HG02623 (cell line): ENCODE measurements at regions not wholly inside any gene's neighbourhood (a gene's known extent, or its start where the extent isn't known, plus 50 kb on each side); places are given as distances from the start of the nearest gene placed in this dataset.

Source experiments
- ATAC-seq: cut with Tn5 transposase; IDR thresholded peaks from one replicate; pipeline ENCODE4 v1.9.1; 2021; ENCODE audit warnings: moderate library complexity; ENCODE audit not compliant: unreplicated experiment

DNA sequence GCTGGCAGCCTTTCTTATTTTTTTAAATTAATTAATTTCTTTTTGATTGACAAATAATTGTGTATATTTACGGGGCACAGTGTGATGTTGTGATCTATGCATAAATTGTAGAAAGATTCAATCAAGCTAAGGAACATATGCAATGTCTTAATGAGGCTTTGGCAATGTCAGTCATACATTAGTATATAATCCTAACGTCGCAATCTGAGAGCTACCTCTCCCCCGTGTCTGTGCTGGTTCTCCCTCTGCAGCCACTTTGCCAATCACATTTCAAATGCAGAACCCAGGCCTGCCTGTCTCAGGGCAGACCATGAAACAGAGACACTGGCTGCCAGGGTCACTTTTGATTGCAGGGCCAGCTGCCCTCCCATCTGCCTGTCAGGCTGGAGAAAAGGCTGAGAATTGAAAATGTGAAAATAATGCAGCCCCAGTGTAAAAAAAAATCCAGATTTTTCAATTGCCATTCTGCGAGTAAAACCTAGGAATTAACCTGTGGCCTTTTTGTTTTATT is 56.3 kb downstream of the SLC24A2 start:
- no peak for ATAC-seq

DNA sequence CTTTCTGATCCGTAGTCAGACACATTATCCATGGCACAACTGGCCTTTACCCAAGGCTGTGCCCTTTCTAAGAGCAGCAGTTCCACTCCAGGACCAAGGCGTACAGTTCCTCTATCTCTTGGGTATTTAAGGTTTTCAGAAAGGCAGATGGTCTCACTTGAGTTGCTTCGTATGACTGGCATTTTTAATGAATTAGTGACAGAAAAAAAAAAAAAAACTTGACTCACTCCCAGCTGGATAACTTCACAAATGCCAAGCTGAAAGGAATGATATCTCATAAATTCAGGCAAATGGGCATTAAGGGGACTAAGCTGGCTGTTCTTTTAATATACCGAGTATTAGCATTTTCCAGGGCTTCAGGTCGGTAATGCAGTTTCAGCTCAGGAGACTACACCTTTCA is 60.7 kb downstream of the SLC24A2 start:
- no peak for ATAC-seq

DNA sequence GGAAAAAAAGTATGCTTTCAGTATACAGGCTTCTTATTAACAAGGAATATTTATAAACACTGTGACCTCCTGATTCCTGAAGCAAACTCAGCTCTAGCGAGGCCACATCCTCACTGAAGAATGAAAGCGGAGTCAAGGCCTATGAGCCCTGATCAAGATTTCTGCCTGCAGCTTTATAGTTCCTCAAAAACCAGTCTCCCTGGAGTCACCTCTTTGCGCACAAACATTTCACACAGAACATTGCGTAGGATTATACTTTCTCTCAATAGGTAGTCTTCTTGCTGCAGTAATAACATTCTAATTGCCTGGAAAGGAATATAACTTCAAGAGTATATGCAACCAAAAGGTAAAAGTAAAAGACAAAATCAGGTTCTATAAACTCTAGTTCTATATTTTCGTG is 62.9 kb downstream of the SLC24A2 start:
- ATAC-seq: no peak

DNA sequence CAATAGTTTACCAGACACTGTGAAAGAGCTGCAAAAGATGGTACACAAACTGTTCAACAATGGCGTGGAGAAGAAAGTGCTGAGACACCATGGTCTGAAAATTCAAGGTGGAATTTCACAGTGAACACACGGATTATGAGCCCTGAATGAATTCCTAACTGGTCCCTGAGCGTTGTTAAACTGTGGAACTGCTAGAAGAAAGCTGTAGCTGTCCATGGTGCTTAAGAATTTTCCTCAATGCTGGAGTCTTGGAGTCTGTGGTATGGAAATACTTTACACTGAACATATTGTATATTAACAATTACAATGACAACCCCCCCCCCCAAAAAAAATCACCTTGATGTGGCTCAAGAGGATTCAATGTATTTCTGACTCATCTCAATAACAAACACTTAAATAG is 68.5 kb downstream of the SLC24A2 start:
- ATAC-seq: no peak

DNA sequence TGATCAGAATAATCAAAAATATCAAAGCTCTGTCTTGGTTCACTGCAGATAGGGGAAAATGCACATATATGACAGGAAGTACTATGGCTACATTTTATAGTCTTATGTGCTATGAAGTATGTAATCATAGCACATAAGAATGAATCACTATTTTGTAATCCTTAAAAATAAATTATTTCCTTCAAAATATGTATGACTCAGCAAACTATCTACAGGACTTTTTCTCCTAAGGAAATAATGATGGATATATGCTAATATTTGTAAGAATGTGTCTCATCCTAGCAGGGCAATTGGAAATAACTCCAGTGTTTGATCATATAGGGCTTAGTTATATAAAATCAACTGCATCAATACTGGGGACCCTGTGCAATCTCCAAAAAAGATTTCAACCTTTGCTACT is 85.1 kb downstream of the SLC24A2 start:
- no peak for ATAC-seq

DNA sequence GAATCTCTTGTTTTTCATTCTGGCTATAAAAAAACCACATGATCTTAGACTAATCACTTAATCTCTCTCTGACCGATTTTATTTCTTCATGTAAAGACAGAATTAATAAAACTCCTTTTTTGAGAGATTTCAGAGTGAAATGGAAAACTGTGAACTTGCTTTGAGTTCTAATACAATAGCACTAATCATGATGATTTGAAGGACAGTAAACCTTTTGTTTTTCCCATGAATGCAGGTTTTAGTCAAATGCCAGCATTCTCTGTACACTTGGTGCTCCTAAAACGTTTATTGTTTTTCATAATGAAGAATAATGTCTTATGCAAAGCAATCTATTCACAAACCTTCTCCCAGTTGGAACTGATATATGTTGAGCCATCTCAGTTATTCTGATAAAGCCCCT is 86.8 kb downstream of the SLC24A2 start:
- no peak for ATAC-seq

DNA sequence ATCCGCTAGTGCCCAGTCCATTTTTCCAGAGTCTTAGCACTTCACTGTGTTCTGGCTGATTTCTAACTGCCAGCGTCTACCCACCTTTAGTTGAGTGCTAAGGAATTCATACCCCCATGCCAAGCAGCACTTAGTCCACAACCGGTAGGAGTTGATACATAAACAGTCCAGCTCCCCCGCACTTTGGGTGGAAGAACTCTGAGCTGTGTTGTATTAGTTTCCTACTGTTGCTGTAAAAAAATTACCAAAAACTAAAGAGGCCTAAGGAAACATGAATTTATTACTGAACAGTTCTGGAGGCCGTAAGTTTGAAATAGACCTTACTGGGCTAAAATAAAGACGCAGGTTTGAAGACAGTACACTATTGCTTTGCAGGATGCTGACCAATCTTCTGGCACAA is 87.6 kb downstream of the SLC24A2 start:
- ATAC-seq: no peak

DNA sequence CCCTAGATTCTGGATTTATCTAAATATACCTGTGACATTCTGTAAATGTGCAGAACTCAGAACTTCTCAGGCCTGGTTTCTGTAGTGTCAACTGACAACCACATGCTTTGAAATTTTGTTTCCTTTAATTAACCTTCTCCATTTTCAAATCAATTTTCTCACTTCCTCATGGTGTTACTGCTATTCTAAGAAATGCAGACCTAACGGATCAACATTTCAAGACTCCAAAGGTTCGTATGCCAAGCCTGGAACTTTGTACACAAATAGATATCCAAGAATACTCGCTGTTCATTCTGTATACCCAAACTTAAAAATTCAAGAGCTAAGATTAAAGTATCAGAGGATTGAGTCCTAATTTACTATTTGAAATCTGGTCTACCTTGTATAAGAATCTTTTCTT is 88.1 kb downstream of the SLC24A2 start:
- no peak for ATAC-seq

DNA sequence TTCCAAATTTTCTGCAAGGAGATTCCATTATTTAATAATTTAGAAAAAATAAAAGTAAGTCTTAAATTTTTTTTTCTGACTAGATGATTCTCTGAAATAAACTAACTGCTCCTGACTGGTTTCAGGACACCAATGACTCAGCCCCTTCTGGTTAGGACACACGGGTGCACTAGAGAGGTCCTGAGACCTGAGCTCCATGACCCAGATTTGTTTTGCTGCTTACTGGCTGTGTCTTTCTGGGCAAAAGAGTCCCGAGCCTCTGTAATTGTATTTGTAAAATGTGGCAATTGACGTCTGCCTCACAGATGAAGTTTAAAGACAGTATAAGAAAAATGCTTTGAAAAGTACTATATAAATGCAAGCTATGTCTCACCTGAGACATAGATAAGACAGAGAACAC is 89.1 kb downstream of the SLC24A2 start:
- no peak for ATAC-seq

DNA sequence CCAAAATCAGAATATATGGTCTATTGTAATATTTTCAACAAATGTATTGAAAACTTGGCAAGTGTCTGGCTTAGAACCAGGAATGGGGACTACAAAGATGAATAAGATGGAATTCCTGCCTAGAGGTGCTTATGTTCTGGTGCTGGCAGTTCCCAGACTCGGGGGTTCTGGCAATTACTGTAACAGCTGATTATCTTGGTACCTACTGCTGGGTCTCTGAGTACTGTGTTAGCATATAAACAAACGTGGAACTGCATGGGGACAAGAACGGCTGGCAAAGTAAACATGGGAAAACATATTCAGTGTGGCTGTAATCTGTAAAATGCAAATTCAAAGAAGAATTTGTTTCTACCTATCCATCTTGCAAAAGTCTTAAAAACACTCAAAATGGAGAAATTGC is 89.9 kb downstream of the SLC24A2 start:
- no peak for ATAC-seq

DNA sequence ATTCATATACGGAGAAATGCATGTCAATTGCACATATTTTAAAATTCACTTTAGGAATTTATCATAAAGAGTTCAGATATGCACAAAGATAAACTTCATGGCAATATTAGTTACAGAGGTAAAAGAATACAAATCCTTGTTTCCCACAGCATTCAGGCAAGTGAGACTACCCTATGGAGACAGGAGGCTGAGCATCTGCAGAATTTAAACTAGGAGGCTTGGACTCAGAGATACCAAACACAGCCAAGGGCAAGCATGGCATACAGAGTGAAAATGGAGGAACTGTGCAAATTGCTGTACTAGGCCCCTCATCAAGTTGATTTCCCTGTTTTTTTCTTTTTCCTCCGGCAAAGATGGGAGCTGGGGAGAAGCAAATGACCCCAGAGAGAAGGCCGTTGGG is 94.2 kb downstream of the SLC24A2 start:
- ATAC-seq: no peak

DNA sequence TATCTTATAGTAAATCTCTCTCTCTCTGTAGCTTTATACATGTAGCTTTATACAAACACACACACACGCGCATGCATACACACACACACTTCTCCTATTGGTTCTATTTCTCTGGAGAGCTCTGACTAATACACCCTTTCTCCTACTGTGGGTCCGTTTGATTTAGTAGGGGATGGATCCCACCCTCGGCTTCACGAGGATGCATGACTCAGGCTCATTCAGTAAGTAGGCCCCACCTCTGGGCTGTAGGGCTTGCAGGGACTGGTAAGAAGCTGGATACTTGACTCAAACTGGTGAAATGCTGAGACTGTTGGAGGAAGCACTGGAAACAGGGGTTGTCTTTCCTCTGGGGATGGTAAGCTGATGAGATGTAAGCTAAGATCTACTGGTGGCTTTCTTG is 98.7 kb downstream of the SLC24A2 start:
- ATAC-seq: no peak

DNA sequence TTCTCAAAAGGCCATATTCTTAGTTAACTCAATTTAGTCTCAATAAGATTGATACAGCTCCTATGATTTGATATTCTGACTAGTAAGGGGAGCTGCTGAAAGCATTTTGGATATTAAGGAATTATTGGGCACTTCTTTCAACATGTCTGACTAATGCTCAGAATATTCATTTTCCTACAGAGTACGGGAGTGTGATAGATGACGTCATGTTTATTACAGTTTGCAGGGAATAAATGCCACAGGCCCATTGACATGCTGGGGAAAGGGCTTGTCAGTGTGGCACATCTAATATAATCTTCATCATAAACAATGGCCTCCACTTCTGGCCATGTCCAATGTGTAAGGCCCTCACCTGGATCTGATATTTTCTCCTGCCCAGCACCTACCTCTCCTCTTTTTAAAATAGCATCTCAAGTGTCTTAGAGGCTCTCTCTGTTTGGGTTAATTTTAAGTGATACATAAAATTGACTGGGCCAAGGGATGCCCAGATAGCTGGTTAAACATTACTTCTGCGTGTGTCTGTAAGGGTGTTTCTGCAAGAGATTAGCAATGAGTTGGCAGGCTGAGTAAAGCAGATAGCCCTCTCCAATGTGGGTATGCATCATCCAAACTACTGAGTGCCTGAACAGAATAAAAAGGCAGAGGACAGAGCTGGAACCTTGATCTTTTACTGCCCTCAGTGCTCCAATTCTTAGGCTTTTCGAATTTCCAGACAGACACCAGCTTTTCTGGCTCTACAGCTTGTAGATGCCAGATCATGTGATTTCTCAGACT is 99.3 kb downstream of the SLC24A2 start:
- ATAC-seq: no peak

DNA sequence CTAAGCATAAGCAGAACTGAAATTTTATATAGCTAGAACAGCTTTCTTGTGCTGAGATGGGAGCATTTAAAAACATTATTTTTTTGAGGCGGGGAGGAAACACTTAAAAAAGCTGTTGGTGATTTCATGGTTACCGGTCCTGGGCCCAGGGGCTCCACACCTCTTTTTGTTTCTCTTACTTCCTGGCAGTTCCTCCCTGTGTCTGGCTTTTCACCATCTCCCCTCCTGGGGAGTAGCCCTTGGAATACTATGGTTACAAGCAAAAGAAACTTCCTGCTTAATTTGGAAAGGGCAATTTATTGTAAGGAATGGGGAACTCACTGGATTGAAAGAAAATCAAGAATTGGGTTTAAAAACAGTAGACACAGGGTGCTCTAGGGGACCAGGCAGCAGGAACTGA is 105.1 kb downstream of the SLC24A2 start:
- no peak for ATAC-seq

DNA sequence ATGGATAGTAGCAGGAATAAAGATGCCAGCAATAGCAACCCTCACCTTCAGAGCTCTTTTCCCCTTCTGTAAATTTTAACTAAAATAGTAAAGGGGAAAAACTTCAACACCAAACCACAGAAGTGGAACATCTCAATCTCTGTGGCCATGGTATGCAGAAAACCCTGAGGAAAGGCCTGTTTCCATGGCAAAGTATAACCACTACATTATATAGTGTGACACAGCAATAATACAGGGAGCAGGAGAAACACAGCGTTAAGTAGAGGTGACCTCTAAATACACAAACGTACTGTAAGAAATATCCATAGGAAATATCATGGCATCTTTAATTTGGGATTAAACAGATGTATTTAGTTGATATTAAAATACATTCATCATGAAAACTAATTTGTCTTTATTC is 106.4 kb downstream of the SLC24A2 start:
- ATAC-seq: no peak

DNA sequence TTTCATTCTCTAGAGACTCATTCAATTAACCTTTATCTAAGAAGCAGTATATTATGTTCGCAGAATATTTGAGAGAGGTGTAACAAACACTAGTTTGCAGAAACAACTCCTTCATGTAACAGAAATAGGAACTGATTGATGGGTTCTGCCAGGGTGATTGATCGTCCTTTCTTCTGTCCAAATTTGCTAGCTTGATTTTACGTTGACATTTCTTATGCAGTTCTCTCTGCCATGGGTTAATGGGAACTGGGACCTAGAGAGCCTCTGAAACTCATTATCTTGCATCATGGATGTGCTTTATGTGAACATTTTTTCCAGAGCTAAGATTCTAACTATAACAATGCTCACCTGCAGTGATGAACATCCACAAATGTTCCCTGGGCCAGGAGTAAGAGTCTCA is 107.0 kb downstream of the SLC24A2 start:
- ATAC-seq: no peak

DNA sequence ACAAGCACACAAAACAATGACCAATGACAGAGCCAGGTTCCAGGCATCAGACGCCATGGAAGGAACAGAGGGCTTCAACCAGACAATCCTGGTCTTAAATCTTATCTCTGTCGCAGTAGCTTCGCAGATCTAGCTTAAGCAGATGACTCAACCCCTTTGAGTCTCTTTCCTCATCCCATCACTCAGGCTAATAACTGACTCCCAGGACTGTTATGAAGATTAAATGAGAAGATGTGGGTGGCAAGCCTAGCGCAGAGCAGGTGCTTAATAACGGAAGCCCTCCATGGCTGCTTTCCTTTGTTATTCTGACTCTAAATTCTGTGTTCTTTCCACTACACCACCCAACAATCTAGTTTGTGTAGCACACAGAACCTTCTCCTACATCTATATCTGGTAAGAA is 110.9 kb downstream of the SLC24A2 start:
- ATAC-seq: no peak

DNA sequence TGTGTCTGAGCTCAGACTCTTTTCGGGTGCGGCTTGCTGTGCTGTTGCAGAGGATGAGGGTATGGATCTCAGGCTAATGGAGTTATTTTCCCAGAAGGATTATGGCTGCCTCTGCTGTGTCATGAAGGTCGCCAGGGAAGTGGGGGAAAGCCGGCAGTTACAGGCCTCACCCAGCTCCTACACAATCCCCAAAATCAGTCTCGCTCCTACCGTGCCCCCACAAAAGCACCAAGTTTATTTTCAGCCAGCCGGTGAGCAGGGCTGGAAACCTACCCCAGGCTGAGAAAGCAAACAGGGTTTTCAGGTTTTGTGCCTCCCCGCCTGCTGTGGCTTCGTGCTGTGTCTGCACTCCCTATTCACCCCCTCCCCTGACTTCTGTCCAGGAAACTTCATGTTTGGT is 113.3 kb downstream of the SLC24A2 start:
- no peak for ATAC-seq

DNA sequence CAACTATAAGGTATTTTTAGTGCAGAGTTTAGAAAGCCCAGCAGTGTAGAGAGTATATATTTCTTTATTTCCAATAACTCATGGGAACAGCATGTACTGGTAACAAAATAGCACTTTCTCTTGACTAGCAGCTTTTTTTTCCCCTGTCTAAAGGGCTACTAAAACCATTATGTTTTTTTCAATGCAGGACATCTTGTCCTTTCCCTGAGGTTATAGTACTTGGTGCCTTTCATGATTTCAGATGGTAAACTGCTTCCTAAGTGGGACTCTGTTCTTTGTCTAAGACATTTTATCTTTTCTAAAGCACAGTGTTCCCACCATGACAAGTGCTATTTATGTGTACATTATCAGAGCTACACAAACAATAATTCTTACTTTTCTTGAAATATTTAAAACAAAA is 122.3 kb downstream of the SLC24A2 start:
- no peak for ATAC-seq

DNA sequence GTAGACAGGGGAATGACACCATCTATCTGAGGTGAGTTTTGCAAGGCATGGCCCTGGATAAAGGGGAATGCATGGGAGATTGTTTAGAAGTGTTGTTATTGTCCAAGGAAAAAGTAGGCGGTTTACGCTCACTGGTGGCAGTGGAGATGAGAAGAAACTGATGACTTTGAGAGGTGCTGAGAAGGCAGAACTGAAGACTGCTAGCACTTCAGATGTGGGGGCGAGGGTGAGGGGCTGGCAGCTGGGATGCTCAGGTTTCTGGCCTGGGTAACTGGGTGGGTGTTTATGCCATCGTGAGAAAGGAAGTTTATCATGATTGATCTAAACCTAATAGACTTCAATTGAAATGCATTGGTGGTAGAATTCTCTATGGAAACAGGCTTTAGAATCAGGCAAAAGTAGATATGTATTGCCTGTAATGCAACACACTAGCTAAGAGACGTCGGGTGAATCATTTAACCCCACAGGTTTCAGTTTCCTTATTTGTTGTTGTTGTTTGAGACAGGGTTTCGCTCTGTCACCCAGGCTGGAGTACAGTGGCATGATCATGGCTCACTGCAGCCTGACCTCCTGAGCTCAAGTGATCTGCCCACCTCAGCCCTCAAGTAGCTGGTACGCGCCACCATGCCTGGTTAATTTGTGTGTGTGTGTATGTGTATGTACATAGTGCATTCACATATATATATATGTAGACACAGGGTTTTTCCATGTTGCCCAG is 123.5 kb downstream of the SLC24A2 start:
- peak; percentile 99 for ATAC-seq

DNA sequence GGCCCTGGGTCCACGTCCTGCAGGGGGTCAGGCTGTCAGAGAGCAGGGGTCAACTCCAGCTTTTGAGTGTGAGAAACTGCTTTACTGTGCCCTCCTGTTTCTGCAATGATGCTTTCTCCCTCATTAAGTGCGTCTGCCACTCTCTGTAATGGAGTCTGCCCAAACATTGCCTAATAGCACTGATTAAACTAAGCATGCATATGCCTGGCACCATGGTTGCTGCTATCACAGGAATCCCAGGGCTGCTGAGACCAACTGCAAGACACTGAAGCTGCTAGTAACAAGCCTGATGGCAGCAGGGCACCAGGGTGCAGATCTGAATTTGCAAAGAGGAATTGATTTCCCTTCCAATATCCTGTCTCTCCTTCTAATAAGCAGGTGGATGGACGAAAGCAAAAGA is 125.3 kb downstream of the SLC24A2 start:
- ATAC-seq: no peak

DNA sequence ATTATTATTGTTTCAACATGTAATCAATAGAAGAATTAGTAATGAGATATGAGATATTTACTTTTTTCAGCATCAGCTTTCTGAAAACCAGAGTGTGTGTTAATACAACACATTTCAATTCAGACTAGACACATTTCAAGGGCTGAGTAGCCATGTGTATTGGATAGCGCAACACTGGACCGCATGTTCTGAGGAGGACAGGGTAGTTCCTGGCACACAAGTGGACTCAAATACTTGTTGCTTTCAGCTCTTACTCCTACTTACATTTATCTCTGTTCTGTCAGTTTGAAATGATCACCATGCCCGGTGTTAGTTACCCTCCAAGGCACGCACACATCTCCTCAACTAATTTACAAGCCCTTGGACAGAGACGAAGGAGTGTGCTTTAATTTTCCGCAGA is 126.6 kb downstream of the SLC24A2 start:
- no peak for ATAC-seq

DNA sequence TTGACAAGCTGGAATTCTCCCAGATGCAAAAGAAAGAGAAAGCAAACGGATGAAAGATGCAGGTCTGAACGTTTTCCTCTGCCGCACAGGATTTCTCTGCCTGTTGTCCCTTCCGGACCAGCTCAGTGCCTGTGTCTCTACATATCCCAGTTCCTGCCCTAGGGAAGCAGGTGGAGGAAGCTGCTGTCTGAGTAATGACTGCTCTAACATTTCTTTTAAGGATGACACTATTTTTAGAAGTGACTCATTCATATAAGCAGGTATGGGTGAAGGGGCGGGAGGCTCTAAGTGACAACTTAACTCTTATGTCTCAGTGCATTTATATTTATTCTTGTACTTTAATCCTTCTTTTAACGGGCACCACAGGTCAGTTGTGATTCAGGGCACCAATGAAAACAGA is 128.8 kb downstream of the SLC24A2 start:
- no peak for ATAC-seq
